ENCODE measurements at regions not wholly inside any gene's neighbourhood (a gene's known extent, or its start where the extent isn't known, plus 50 kb on each side); places are given as distances from the start of the nearest gene placed in this dataset.

GRCh38 chr6:44543664-44544063 is 156.2 kb downstream of the CDC5L start:
- no peak for TF ChIP-seq CTCF (IDR thresholded peaks at IDR 0.05; ENCODE audit: insufficient read depth, low read depth, low read length, missing control alignments)
- no peak overlapping the region for H3K4me3 ChIP-seq (ENCODE audit: low read length)

GRCh38 chr6:44545224-44545623 is 157.7 kb downstream of the CDC5L start:
- H3K4me3 ChIP-seq (ENCODE audit: low read length): no peak overlapping the region
- DNase-seq (ENCODE audit: low read depth): no peak
- TF ChIP-seq CTCF (IDR thresholded peaks at IDR 0.05; ENCODE audit: insufficient read depth, low read depth, low read length, missing control alignments): no peak

More at GRCh38 chr6:44543664-44544063, 156.2 kb downstream of the CDC5L start:
- DNase-seq (ENCODE audit: low read depth): no peak

GRCh38 chr6:44548319-44548718 is 160.8 kb downstream of the CDC5L start:
- no peak overlapping the region for H3K4me3 ChIP-seq (ENCODE audit: low read length)
- no peak for DNase-seq (ENCODE audit: low read depth)
- no peak for TF ChIP-seq CTCF (IDR thresholded peaks at IDR 0.05; ENCODE audit: insufficient read depth, low read depth, low read length, missing control alignments)

- DNase-seq (ENCODE audit: low read depth): no peak
- H3K4me3 ChIP-seq (ENCODE audit: low read length): no peak overlapping the region
- TF ChIP-seq CTCF (IDR thresholded peaks at IDR 0.05; ENCODE audit: insufficient read depth, low read depth, low read length, missing control alignments): no peak
These were observed 162.0 kb downstream of the CDC5L start for GRCh38 chr6:44549516-44549915.

- TF ChIP-seq CTCF (IDR thresholded peaks at IDR 0.05; ENCODE audit: insufficient read depth, low read depth, low read length, missing control alignments): no peak
- no peak overlapping the region for H3K4me3 ChIP-seq (ENCODE audit: low read length)
- DNase-seq (ENCODE audit: low read depth): no peak
These were observed 166.7 kb downstream of the CDC5L start for GRCh38 chr6:44554194-44554593.

- H3K4me3 ChIP-seq (ENCODE audit: low read length): no peak overlapping the region
- TF ChIP-seq CTCF (IDR thresholded peaks at IDR 0.05; ENCODE audit: insufficient read depth, low read depth, low read length, missing control alignments): no peak
- no peak for DNase-seq (ENCODE audit: low read depth)
These were observed 167.4 kb downstream of the CDC5L start for GRCh38 chr6:44554861-44555260.

- DNase-seq (ENCODE audit: low read depth): no peak
- no peak for TF ChIP-seq CTCF (IDR thresholded peaks at IDR 0.05; ENCODE audit: insufficient read depth, low read depth, low read length, missing control alignments)
- H3K4me3 ChIP-seq (ENCODE audit: low read length): no peak overlapping the region
These were observed 168.5 kb downstream of the CDC5L start for GRCh38 chr6:44556046-44556445.

Measured in epithelial cell of esophagus (primary cell).